NT2/D1 (cell line): ENCODE measurements at regions not wholly inside any gene's neighbourhood (a gene's known extent, or its start where the extent isn't known, plus 50 kb on each side); places are given as distances from the start of the nearest gene placed in this dataset.

ENCODE experiments used
- SUZ12 ChIP-seq: IDR thresholded peaks from 2 replicates; pipeline ENCODE4 v1.6.1; 2011; ENCODE audit not compliant: insufficient read length, insufficient read depth; ENCODE audit errors: extremely low read depth
- YY1 ChIP-seq: IDR thresholded peaks from 2 replicates; pipeline ENCODE4 v1.6.1; 2011; ENCODE audit not compliant: insufficient read length, insufficient read depth
- ZNF274 ChIP-seq: IDR thresholded peaks from 2 replicates; pipeline ENCODE4 v1.6.1; 2011; ENCODE audit warnings: mild to moderate bottlenecking, low read depth, low read length

DNA sequence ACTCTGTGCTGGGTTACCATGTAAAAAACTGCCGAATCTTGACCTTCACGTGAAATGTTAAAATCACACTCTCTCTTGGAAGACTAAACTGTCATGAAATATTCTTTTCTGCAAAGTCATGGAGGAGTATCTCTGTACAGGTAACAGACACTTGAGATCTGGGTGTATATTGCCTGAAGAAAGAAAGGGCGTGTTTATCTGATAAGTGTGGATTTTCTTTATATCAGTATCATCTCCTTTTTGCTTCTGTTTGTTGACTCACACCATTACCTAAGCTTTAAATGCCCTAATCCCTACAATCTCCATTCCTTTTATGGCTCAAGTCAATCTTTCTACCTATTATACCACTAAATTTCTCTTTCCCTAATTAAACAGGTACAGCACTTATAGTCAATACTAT, 673.2 kb upstream of the SOX9 start:
- TF ChIP-seq SUZ12 (no peak), ZNF274 (no peak), YY1 (no peak)
